CD4-positive, alpha-beta T cell (primary cell): ENCODE measurements at regions not wholly inside any gene's neighbourhood (a gene's known extent, or its start where the extent isn't known, plus 50 kb on each side); places are given as distances from the start of the nearest gene placed in this dataset.
"Not testable (repeated sequence)": the region's sequence is repeated elsewhere in the genome, so short reads cannot be mapped to it uniquely, and the experiment has no call there.

Source experiments
- ATAC-seq: fragments of 200-7000 bp; cut with Tn5 transposase; one replicate; pipeline ENCODE4 v1.10.0; 2022; ENCODE audit warnings: mild to moderate bottlenecking; ENCODE audit not compliant: poor library complexity
- CTCF ChIA-PET: fragments of 350-600 bp; sonication (Branson Sonifier 250); formaldehyde crosslinking; loops from one replicate; lab custom pipeline; 2021; ENCODE audit warnings: antibody characterized with exemption, inconsistent platforms; lab: Charles Lee
- POLR2A ChIA-PET: fragments of 350-600 bp; sonication (Branson Sonifier 250); formaldehyde crosslinking; loops from one replicate; lab custom pipeline; 2021; ENCODE audit warnings: antibody characterized with exemption, inconsistent platforms; lab: Charles Lee
- DNase-seq, 14 experiments: peaks; one replicate each; pipeline ENCODE4 v3.0.0-alpha.2; 2013 to 2020; ENCODE audit warnings: mixed read lengths in 2 of 14
- H3K27ac ChIP-seq, 2 donors: one replicate each; pipeline versions ENCODE4 v1.5.1 to v1.7.0; 2013; ENCODE audit warnings: low read length in 2 of 2, low read depth in 1 of 2, mild to moderate bottlenecking in 1 of 2
- H3K27me3 ChIP-seq, 2 experiments: 1 replicate in 1 of 2; 2 replicates in 1 of 2; pipeline versions ENCODE4 v1.6.1 to v1.7.0; 2013; ENCODE audit warnings: low read length in 2 of 2, control low read depth in 1 of 2, mild to moderate bottlenecking in 1 of 2, moderate library complexity in 1 of 2; ENCODE audit not compliant: insufficient read depth in 2 of 2, control insufficient read depth in 1 of 2
- H3K36me3 ChIP-seq: one replicate; pipeline ENCODE4 v1.6.1; 2013; ENCODE audit warnings: low read length, control low read depth; ENCODE audit not compliant: insufficient read depth
- H3K4me1 ChIP-seq: one replicate; pipeline ENCODE4 v1.6.1; 2013; ENCODE audit warnings: low read length, control low read depth; ENCODE audit not compliant: insufficient read depth
- H3K4me3 ChIP-seq: one replicate; pipeline ENCODE4 v1.5.1; 2013; ENCODE audit warnings: mild to moderate bottlenecking, low read length, moderate library complexity
- H3K9me3 ChIP-seq, 2 experiments: 1 replicate in 1 of 2; 2 replicates in 1 of 2; pipeline versions ENCODE4 v1.6.1 to v1.7.0; 2013; ENCODE audit warnings: low read length in 2 of 2, mild to moderate bottlenecking in 2 of 2, control low read depth in 1 of 2, moderate library complexity in 1 of 2; ENCODE audit not compliant: control insufficient read depth in 1 of 2, insufficient read depth in 1 of 2
- H3K27ac Mint-ChIP-seq: one replicate; pipeline ENCODE4 v1.8.0; 2020; ENCODE audit warnings: mixed read lengths
- H3K27me3 Mint-ChIP-seq: one replicate; pipeline ENCODE4 v1.8.0; 2021; ENCODE audit warnings: mixed read lengths
- H3K36me3 Mint-ChIP-seq: one replicate; pipeline ENCODE4 v1.8.0; 2021; ENCODE audit warnings: low read depth, mixed read lengths
- H3K4me1 Mint-ChIP-seq: one replicate; pipeline ENCODE4 v1.8.0; 2021; ENCODE audit warnings: low read depth, mixed read lengths
- H3K4me3 Mint-ChIP-seq: one replicate; pipeline ENCODE4 v1.8.0; 2020; ENCODE audit warnings: mild to moderate bottlenecking, mixed read lengths
- H3K9me3 Mint-ChIP-seq: one replicate; pipeline ENCODE4 v1.8.0; 2020; ENCODE audit warnings: mixed read lengths
- CTCF ChIP-seq: fragments of 200-600 bp; IDR thresholded peaks from one replicate; pipeline ENCODE4 v1.8.0; 2022; ENCODE audit warnings: antibody characterized with exemption, mild to moderate bottlenecking
- intact Hi-C, 2 experiments: fragments of 100-400 bp; cut with DNase I in 1 of 2; cut with micrococcal nuclease in 1 of 2; formaldehyde crosslinking; loops; one replicate each; pipeline versions ENCODE4 v1.15.1 to v1.9.0; 2023 to 2025; cut with DNase I, micrococcal nuclease

- Mint-ChIP-seq H3K4me1 (no peaks in the 10 kb centered on the region), H3K36me3 (no peaks in the 10 kb centered on the region), H3K9me3 (no peaks in the 10 kb centered on the region), H3K4me3 (no peak overlapping the region), H3K27ac (no peak overlapping the region), H3K27me3 (no peaks in the 10 kb centered on the region)
- ATAC-seq (no peak), DNase-seq (no peak)
- H3K27me3 ChIP-seq: no peaks in the 10 kb centered on the region
- H3K36me3 ChIP-seq: no peaks in the 10 kb centered on the region
- H3K4me1 ChIP-seq: no peaks in the 10 kb centered on the region
- ChIA-PET CTCF (no interaction called here), POLR2A (no interaction called here)
- TF ChIP-seq CTCF: no peak
- no peak overlapping the region for H3K4me3 ChIP-seq
- no peak overlapping the region for H3K27ac ChIP-seq
- no peaks in the 10 kb centered on the region for H3K9me3 ChIP-seq
- intact Hi-C loops: no loop called here
Measured at GRCh38 chr5:93220431-93220830, 360.6 kb downstream of the NR2F1-AS1 start.

DNA sequence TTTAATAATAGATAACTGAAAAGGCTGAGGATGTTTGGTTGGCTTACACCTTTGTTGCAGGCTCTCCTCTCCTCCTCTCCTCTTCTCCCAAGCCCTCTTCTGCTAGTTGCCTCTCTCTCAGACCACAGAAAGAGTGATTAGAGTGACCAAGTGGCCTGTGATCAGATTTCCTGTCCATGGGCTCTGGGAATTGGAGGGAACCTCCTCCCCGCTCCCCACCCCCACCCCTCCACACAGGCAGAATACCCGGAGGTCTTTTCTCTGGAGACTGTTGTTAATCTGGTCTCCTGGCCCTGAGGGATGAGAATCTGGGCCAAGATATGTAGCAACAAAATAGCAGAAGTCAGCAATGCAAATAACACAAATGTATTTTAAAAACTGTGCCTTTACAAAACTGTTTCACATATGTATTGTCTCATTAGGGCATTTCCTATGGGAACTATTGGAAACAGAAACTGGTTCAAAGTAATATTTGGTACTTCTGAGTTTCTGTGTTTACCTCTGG lies 361.3 kb downstream of the NR2F1-AS1 start:
- CTCF ChIA-PET: no interaction called here
- H3K9me3 ChIP-seq: no peaks in the 10 kb centered on the region
- H3K36me3 ChIP-seq: no peaks in the 10 kb centered on the region
- Mint-ChIP-seq H3K27ac (no peak overlapping the region), H3K27me3 (no peaks in the 10 kb centered on the region), H3K4me3 (no peak overlapping the region), H3K9me3 (no peaks in the 10 kb centered on the region), H3K36me3 (no peaks in the 10 kb centered on the region), H3K4me1 (no peaks in the 10 kb centered on the region)
- POLR2A ChIA-PET: no interaction called here
- no peaks in the 10 kb centered on the region for H3K4me1 ChIP-seq
- H3K27me3 ChIP-seq: no peaks in the 10 kb centered on the region
- DNase-seq: no peak
- no peak overlapping the region for H3K4me3 ChIP-seq
- ATAC-seq: no peak
- no peak for TF ChIP-seq CTCF
- intact Hi-C loops: no loop called here
- no peak overlapping the region for H3K27ac ChIP-seq

DNA sequence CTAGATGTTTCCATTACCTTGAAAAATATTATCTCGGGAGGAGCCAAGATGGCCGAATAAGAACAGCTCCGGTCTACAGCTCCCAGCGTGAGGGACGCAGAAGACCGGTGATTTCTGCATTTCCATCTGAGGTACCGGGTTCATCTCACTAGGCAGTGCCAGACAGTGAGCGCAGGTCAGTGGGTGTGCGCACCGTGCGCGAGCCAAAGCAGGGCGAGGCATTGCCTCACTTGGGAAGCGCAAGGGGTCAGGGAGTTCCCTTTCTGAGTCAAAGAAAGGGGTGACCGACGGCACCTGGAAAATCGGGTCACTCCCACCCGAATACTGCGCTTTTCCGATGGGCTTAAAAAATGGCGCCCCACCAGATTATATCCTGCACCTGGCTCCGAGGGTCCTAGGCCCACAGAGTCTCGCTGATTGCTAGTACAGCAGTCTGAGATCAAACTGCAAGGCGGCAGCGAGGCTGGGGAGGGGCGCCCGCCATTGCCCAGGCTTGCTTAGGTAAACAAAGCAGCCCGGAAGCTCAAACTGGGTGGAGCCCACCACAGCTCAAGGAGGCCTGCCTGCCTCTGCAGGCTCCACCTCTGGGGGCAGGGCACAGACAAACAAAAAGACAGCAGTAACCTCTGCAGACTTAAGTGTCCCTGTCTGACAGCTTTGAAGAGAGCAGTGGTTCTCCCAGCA lies 367.8 kb downstream of the NR2F1-AS1 start:
- CTCF ChIA-PET, H3K36me3 ChIP-seq, intact Hi-C loops: not testable (repeated sequence)

DNA sequence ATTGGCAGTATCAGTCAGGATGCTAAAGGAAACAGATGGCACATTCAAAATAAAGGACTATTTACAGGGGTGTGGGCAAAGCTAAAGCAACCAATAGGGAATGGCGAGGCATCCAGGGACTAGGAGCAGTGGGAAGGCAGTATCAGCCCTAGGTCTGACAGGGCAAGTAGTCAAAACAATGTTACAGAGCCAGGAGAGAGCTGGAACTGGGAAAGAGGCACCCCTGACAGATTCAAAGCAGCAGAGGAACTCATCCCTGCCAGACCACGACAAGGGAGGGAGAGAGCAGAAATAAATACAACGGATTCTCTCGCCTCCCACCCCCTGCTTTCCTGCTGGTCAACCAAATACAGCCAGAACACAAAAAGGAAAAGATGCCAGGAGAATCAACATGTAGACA lies 371.5 kb downstream of the NR2F1-AS1 start:
- Mint-ChIP-seq H3K27ac (no peak overlapping the region), H3K36me3 (no peaks in the 10 kb centered on the region), H3K4me1 (no peaks in the 10 kb centered on the region), H3K27me3 (no peaks in the 10 kb centered on the region), H3K9me3 (peaks cover 5% of the 10 kb centered on the region), H3K4me3 (no peak overlapping the region)
- Histone ChIP-seq H3K36me3 (no peaks in the 10 kb centered on the region), H3K4me3 (no peak overlapping the region), H3K27me3 (no peaks in the 10 kb centered on the region), H3K9me3 (peaks cover 0 to 4% of the 10 kb centered on the region in 2 experiments), H3K27ac (no peak overlapping the region), H3K4me1 (no peaks in the 10 kb centered on the region)
- ChIA-PET CTCF (no interaction called here), POLR2A (interaction anchor here (0.6 kb wide), 1 partner anchor 966 kb away, joined by 3 read pairs; no protein-coding TSS in a partner anchor)
- no peak for DNase-seq
- ATAC-seq: no peak
- TF ChIP-seq CTCF: no peak
- intact Hi-C loops: no loop called here

More for the DNA sequence above, 367.8 kb downstream of the NR2F1-AS1 start:
- H3K27me3 Mint-ChIP-seq, H3K27ac ChIP-seq, H3K4me1 Mint-ChIP-seq, H3K9me3 ChIP-seq, H3K27me3 ChIP-seq, H3K27ac Mint-ChIP-seq, ATAC-seq, H3K9me3 Mint-ChIP-seq, H3K4me1 ChIP-seq, DNase-seq, H3K4me3 Mint-ChIP-seq, POLR2A ChIA-PET, H3K36me3 Mint-ChIP-seq, H3K4me3 ChIP-seq: not testable (repeated sequence)
